Neutrophil (primary cell): ENCODE measurements at regions not wholly inside any gene's neighbourhood (a gene's known extent, or its start where the extent isn't known, plus 50 kb on each side); places are given as distances from the start of the nearest gene placed in this dataset.

Experiments
- H3K27ac ChIP-seq: fragments of 200-600 bp; sonication (generic); 2 replicates; pipeline ENCODE4 v1.5.1; 2016; ENCODE audit warnings: mild to moderate bottlenecking, moderate library complexity
- H3K27me3 ChIP-seq: fragments of 200-600 bp; sonication (generic); 2 replicates; pipeline ENCODE4 v1.6.0; 2016; ENCODE audit warnings: mild to moderate bottlenecking
- H3K36me3 ChIP-seq: fragments of 200-600 bp; sonication (generic); 2 replicates; pipeline ENCODE4 v1.5.1; 2017
- H3K4me1 ChIP-seq, 2 experiments: fragments of 200-600 bp in 1 of 2; sonication (generic) in 1 of 2; 1 replicate in 1 of 2; 2 replicates in 1 of 2; pipeline versions ENCODE4 v1.5.1 to v1.6.1; 2013 to 2016; ENCODE audit warnings: low read depth in 1 of 2, low read length in 1 of 2, mild to moderate bottlenecking in 1 of 2, moderate library complexity in 1 of 2; ENCODE audit not compliant: control insufficient read depth in 1 of 2, insufficient read depth in 1 of 2
- H3K4me3 ChIP-seq, 2 experiments: fragments of 200-600 bp in 1 of 2; sonication (generic) in 1 of 2; 1 replicate in 1 of 2; 2 replicates in 1 of 2; pipeline ENCODE4 v1.5.1; 2013 to 2016; ENCODE audit warnings: low read depth in 1 of 2, low read length in 1 of 2, mild to moderate bottlenecking in 1 of 2, moderate library complexity in 1 of 2
- H3K9me3 ChIP-seq: fragments of 200-600 bp; sonication (generic); 2 replicates; pipeline ENCODE4 v1.5.1; 2016
- CTCF ChIP-seq: fragments of 200-600 bp; sonication (generic); IDR thresholded peaks from 2 replicates; pipeline ENCODE4 v1.5.1; 2016; ENCODE audit warnings: antibody characterized with exemption

DNA sequence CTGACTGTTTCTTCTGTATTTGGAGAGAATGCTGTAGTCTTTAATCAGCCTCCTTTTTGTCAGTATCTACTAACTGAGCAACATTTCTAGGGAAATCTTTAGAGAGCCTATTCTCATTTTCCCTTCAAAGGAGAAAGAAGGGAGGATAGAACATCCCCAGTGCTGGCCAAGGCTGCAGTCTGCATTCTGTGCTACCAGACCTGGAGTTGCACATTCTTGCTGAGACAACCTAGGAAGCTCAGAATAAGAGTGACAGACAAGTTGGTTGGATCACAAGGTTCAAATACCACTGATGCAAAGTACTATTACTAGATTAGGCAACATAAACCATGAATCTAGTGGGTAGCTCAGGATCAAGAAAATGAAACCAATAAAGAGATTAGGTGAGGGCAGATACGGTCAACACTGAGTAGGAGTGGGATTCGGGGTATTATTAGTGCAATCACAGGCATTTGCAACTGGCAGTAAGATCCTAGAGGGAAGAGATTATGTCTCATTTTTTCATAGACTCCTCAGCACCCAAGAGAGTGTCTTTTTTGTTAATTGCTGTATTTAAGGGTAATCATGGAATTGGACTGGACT is 213.5 kb upstream of the FAM83B start:
- H3K27me3 ChIP-seq = no peaks in the 10 kb centered on the region
- no peaks in the 10 kb centered on the region for H3K36me3 ChIP-seq
- no peak for TF ChIP-seq CTCF
- no peaks in the 10 kb centered on the region for H3K9me3 ChIP-seq
- no peak overlapping the region for H3K27ac ChIP-seq
- no peaks in the 10 kb centered on the region for H3K4me1 ChIP-seq
- H3K4me3 ChIP-seq = no peak overlapping the region

DNA sequence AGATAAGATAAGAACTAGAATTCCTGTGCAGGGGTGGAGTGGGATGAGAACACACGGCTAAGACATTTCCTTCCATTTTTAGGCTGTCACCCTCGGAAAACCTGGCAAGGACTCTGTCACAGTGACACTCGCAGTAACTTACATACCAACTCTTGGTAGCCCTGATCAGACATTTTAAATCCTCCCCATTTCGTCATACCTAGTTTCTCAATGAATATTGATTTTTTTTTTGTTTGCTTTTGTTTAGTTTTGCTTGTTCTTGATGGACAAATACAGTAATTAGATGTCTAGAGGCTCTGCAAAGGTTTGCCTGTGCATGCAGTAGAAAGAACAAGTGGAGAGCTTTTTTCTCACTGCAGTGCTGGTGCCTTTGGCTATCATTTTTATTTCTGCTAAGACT is 213.0 kb upstream of the FAM83B start:
- no peaks in the 10 kb centered on the region for H3K36me3 ChIP-seq
- no peak for TF ChIP-seq CTCF
- H3K9me3 ChIP-seq = no peaks in the 10 kb centered on the region
- H3K27me3 ChIP-seq = no peaks in the 10 kb centered on the region
- no peaks in the 10 kb centered on the region for H3K4me1 ChIP-seq
- H3K4me3 ChIP-seq = no peak overlapping the region
- no peak overlapping the region for H3K27ac ChIP-seq

DNA sequence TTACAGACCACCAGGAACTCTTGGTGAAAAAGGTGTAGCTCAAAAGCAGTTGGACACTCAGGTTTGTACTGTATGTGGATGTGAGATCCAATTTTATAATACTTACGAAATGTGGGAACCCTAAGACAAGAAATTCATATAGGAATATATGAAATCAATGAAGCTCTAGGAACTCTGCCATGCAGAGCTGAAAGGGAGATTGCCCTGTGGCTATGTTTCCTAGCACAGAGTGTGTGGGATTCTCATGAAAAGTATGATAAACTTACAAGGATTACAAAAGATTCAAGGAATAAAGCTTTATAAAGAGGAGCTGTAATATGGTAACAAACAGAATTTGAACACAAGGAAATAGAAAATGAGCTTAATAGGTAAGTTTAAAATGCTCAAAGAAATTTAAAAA is 205.7 kb upstream of the FAM83B start:
- Histone ChIP-seq H3K4me3 (no peak overlapping the region), H3K36me3 (no peaks in the 10 kb centered on the region), H3K27me3 (no peaks in the 10 kb centered on the region), H3K9me3 (no peaks in the 10 kb centered on the region), H3K4me1 (no peaks in the 10 kb centered on the region), H3K27ac (no peak overlapping the region)
- no peak for TF ChIP-seq CTCF

GRCh38 chr6:54646069-54646950 is 200.3 kb upstream of the FAM83B start:
- H3K27ac ChIP-seq = no peak overlapping the region
- no peaks in the 10 kb centered on the region for H3K36me3 ChIP-seq
- TF ChIP-seq CTCF = no peak
- H3K4me1 ChIP-seq = no peaks in the 10 kb centered on the region
- H3K4me3 ChIP-seq = no peak overlapping the region
- no peaks in the 10 kb centered on the region for H3K27me3 ChIP-seq
- H3K9me3 ChIP-seq = no peaks in the 10 kb centered on the region

- Histone ChIP-seq H3K36me3 (no peaks in the 10 kb centered on the region), H3K4me1 (no peaks in the 10 kb centered on the region), H3K9me3 (no peaks in the 10 kb centered on the region), H3K27ac (no peak overlapping the region), H3K4me3 (no peak overlapping the region), H3K27me3 (no peaks in the 10 kb centered on the region)
- TF ChIP-seq CTCF = no peak
These were observed 199.5 kb upstream of the FAM83B start for GRCh38 chr6:54646951-54647664.
